ENCODE measurements at regions not wholly inside any gene's neighbourhood (a gene's known extent, or its start where the extent isn't known, plus 50 kb on each side); places are given as distances from the start of the nearest gene placed in this dataset.
A peak's percentile ranks its signal among the peaks of the same experiment; 100 is the strongest.
"Not testable (repeated sequence)": the region's sequence is repeated elsewhere in the genome, so short reads cannot be mapped to it uniquely, and the experiment has no call there.

DNA sequence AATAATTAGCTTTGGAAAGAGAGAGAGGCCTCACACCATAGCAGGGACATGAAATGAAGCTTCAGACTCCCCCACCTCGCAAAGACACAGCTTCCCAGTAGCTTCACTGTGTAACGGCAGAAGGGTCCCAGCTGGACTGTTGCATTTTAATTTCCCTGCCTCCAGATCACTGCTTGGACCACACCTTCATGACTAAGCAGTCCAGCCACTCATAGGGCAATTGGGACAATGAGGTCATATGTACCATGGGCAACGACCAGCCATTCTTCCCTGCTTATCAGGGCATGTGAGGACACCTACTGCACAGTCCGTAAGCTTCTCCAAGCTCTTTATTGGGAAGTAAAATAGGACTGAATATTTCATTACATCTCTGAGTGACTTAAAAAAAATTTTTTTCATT is 183.0 kb downstream of the MREG start:
- peak; percentile 60 for DNase-seq

GRCh38 chr2:215829261-215829660 is 184.1 kb downstream of the MREG start:
- DNase-seq = no peak

DNA sequence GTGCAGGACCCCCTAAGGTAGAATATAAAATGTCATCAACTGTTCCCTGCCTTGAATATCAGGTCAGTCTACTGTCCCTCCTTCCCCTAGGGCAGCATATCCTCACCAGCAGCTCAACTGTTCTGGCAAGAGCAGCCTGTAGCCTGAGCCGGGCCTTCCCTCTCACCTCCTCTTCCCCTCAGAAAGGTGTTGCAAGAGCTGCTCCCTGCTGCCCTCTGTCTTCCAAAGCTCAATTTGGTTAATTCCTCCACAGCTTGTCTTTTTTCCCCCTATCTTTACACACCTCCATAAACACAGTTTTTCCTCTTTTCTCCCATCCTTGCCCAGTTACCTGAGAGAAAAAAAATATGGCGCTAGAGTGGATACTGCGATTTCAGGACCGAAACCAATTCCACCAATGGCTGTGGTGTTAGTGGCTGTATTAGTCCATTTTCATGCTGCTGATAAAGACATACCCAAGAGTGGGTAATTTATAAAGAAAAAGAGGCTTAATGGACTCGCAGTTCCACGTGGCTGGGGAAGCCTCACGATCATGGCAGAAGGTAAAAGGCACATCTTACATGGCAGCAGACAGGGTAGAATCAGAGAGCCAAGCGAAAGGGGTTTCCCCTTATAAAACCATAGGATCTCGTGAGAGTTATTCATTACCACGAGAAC is 184.7 kb downstream of the MREG start:
- DNase-seq = peak; percentile 85

GRCh38 chr2:215826838-215827441 is 186.4 kb downstream of the MREG start:
- DNase-seq = no peak

GRCh38 chr2:215826376-215826775 is 187.0 kb downstream of the MREG start:
- no peak for DNase-seq

GRCh38 chr2:215825707-215826106 is 187.6 kb downstream of the MREG start:
- no peak for DNase-seq

GRCh38 chr2:215821298-215821697 is 192.1 kb downstream of the MREG start:
- not testable (repeated sequence) for DNase-seq

DNA sequence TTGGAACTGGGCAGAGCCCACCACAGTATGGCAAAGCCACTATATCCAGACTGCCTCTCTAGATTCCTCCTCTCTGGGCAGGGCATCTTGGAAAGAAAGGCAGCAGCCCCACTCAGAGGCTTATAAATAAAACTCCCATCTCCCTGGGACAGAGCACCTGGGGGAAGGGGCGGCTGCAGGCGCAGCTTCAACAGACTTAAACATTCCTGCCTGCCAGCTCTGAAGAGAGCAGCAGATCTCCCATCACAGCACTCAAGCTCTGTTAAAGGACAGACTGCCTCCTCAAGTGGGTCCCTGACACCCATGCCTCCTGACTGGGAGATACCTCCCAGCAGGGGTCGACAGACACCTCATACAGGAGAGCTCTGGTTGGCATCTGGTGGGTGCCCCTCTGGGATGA is 193.6 kb downstream of the MREG start:
- not testable (repeated sequence) for DNase-seq

DNA sequence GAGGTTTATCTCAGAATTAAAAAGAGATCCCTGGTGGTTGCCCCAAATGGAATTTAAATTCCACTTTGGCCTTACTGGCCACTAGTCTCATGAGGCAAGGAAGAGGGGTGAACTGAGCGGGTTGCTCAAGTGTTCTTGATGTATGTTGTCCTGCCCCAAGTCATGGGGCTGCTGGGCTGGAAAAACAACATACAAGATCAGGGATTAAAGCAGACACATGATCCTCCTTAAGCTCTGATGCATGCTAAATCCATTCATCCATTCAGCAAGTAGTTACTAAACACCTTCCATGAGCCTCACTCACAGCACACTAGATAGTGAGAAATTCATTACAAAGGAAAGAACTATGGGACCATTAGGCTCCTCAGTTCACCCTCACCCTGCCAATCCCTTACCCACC is 196.3 kb downstream of the MREG start:
- DNase-seq = no peak

- no peak for DNase-seq
Measured at GRCh38 chr2:215816424-215816823, 196.9 kb downstream of the MREG start.

- no peak for DNase-seq
Measured at GRCh38 chr2:215815960-215816359, 197.4 kb downstream of the MREG start.

DNA sequence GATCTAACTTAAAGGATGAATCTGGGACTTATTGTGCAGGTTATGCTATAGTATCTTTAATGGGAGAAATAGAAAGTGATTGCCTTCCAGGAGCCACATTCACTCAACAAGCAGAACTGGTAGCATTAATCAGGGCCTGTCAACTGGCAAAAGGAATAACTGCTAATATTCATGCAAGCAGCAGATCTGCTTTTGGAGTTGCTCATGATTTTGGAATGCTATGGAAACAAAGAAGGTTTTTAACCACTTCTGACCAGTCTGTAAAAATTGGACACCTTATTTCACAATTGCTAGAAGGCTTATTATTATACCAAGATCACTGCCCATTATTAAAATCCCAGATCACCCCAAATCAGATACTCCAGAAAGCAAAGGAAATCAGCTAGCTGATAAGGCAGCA is 200.4 kb downstream of the MREG start:
- DNase-seq = no peak

DNA sequence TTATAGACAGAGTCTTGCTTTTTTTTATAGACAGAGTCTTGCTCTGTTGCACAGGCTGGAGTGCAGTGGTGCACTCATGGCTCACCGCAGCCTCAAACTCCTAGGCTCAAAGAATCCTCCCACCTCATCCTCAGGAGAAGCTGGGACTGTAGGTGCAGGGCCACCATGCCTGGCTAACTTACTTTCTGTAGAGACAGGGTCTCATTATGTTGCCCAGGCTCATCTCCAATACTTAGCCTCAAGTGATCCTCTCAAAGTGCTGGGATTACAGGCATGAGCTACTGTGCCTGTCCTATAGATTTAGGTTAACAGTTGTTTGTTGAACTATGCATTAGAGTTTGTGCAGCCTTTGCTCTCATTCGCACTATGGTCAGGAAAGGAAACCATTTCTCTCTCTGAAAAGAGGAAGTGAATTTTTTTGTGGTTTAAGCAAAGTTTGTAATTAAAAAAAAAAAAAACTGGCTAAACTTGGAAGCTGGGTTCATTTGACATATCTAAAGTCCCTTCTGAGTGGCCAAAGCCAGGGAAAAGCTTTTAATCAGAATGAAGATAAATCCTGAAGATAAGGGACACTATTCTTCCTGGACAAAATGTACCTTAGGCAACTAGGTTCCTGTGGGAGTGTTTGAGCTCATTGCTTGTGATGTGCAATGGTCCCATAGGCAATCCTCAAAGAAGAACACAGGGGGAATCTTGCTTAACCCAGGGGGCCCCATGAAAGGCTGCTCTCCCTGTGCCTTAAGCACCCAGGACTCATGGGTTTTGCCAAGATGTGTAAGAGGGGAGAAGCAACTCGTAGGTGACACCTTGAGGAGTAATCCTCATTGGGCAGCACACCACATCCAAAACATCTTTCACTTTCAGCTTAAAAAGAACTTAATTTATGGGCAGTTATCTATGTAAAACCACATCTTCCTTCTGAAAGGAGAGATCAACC is 201.7 kb downstream of the MREG start:
- peak; percentile 69 for DNase-seq

DNA sequence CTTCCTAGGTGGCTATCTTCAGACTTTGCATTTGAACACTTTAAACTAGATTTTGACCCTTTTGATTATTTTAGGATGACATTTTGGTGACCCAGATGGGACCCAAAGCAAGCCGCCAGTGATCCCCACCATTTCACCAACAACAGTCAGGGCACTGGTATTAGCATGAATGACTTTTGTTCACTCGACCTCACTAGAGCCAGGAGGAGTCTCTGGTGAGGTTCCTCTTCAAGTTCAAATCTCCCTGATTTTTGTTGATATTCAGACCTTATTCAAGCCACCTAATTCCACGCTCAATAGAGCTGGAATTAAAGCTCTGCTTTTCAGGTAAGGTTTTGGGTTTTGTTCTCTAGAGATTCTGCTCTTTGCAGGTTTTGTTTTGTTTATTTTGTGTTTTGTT is 202.3 kb downstream of the MREG start:
- no peak for DNase-seq

GRCh38 chr2:215808996-215809395 is 204.4 kb downstream of the MREG start:
- DNase-seq = no peak

DNA sequence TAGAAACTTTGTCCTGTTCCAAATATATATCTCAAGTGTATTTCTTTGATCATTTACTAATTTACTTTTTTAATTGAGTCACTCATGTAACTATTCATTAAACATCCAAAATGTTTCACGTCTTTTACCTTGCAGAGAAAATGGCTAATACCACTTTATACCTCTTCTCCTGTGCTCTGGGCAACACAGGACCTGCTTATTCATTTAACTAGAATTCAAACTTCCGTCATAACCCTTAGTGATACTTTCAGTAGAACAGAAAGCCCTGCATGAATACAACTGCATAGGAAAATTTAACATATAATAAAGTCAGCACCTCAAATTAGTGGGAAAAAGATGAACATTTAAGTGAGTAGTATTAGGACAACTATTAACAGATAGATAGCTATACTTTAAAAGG is 205.2 kb downstream of the MREG start:
- no peak for DNase-seq

DNA sequence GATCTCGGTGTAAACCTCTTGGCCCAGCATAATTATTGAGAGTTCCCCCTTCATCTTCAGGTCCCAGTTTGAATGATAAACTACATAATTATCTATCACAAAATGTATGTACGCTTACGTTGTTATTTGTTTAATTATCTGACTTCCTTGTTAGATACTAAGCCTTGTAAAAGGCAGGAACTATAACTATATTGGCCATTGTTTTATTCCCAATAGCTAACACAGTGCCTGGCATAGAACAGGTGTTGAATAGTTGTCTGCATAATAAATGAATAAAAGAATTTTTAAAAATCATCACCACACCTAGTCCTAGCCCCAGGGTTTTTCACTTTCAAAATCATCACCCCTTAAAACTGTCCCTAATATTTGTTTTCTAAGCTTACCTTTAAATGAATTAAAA is 207.9 kb downstream of the MREG start:
- DNase-seq = no peak

DNA sequence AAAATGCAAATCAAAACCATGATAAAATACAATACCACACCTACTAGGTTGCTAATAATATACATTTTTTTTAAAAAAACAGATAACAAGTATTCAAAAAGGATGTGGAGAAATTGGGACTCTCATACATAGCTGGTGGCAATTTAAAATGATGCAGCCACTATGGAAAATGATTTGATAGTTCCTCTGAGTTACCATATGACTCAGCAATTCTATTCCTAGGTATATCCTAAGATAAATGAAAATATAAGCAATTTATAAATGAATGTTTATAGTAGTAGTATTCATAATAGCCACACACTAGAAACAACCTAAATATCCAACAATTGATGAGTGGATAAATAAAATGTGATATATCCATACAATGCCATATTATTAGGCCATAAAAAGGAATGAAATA is 210.2 kb downstream of the MREG start:
- no peak for DNase-seq

DNA sequence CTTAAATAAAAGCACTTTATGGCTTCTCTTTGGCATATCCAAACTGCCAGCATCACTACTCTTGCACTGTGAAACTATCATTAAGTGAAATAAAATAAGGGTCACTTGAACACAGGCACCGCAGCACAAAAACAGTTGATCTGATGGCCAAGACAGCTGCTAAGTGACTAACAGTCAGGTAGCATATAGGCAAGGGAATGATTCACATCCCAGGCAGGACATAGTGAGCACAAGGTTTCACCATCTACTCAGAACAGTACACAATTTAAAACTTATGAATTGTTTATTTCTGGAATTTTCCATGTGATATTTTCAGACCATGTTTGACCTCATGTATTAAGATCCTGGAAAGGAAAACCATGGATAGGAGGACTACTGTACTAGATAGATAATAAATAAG is 214.2 kb downstream of the MREG start:
- DNase-seq = no peak

DNA sequence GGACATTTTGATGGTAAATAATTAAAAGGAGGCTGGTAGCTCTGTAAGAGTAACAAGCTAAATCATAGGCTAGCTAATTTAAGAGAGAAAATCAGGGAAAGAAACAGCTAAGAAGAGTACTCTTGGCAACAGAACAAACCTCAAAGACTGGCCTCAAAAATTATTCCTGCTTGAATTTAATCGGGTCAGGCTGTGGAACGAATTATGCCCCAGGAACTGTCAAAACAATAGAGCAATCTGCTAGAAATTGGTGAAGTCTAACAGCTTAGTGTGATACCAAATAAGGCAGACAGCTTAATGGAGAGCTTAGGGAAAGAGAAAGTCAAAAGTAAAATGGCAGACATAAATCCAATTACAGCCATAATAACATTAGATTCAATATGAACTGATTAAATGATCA is 215.7 kb downstream of the MREG start:
- DNase-seq = no peak

GRCh38 chr2:215796140-215796855 is 217.1 kb downstream of the MREG start:
- DNase-seq = peak; percentile 55

- DNase-seq = no peak
Measured at GRCh38 chr2:215794829-215795546, 218.4 kb downstream of the MREG start.

All from hematopoietic multipotent progenitor cell treated with erythropoietin and hydrocortisone succinate and interleukin-3 and kit ligand, for 6 days (in vitro differentiated cells).